GM12874 (cell line): ENCODE measurements at regions not wholly inside any gene's neighbourhood (a gene's known extent, or its start where the extent isn't known, plus 50 kb on each side); places are given as distances from the start of the nearest gene placed in this dataset.

Source experiments
- CTCF ChIP-seq: IDR thresholded peaks from 2 replicates; pipeline ENCODE4 v1.5.1; 2011; ENCODE audit warnings: low read depth, mild to moderate bottlenecking, control low read depth, low read length, moderate library complexity; ENCODE audit not compliant: insufficient read depth

- TF ChIP-seq CTCF: no peak
Measured at GRCh38 chr15:53324061-53324460, 435.4 kb downstream of the WDR72 start.

GRCh38 chr15:53323191-53323590 lies 436.3 kb downstream of the WDR72 start:
- TF ChIP-seq CTCF: no peak

- no peak for TF ChIP-seq CTCF
Measured at GRCh38 chr15:53320816-53321215, 438.6 kb downstream of the WDR72 start.

- no peak for TF ChIP-seq CTCF
Measured at GRCh38 chr15:53312707-53313106, 446.8 kb downstream of the WDR72 start.

GRCh38 chr15:53310709-53311108 lies 448.8 kb downstream of the WDR72 start:
- no peak for TF ChIP-seq CTCF

GRCh38 chr15:53307952-53308624 lies 451.4 kb downstream of the WDR72 start:
- TF ChIP-seq CTCF: no peak

GRCh38 chr15:53305554-53305953 lies 453.9 kb downstream of the WDR72 start:
- no peak for TF ChIP-seq CTCF
